ENCODE measurements at regions not wholly inside any gene's neighbourhood (a gene's known extent, or its start where the extent isn't known, plus 50 kb on each side); places are given as distances from the start of the nearest gene placed in this dataset.

DNA sequence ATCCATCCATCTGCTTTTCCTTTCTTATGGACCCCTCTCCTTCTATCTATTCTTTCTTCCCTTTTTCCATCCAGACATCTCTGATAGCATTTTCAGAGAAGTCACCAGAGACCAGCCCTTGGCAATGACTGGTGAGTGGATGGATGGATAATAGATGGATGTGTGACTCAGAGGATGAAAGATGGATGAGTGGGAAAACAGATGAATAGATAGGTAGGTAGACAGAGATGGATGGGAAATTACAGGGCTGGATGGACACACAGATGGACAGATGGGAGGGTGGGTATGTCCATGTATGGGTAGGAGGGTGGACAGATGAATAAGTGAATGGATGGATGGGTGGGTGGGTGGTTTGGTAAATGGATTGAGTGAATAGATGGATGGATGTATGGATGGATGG is 101.0 kb downstream of the LITAF start:
- Mint-ChIP-seq H3K36me3 (peaks cover 10% of the 10 kb centered on the region), H3K27me3 (ENCODE audit: low read depth in 2 of 2) (no peaks in the 10 kb centered on the region), H3K4me1 (no peaks in the 10 kb centered on the region), H3K27ac (peak overlapping the region in 1 of 2 donors; percentile 13), H3K9me3 (peaks cover 5% of the 10 kb centered on the region in 2 donors), H3K4me3 (no peak overlapping the region)
- Histone ChIP-seq H3K9me3 (ENCODE audit: control insufficient read depth, insufficient read depth, low read length) (peaks cover 8% of the 10 kb centered on the region), H3K27me3 (ENCODE audit: control insufficient read depth, insufficient read depth, low read length) (no peaks in the 10 kb centered on the region), H3K36me3 (ENCODE audit: control insufficient read depth, insufficient read depth, low read length) (peaks cover 3% of the 10 kb centered on the region), H3K4me1 (ENCODE audit: control insufficient read depth, insufficient read depth, low read length) (no peaks in the 10 kb centered on the region), H3K27ac (ENCODE audit: low read length) (no peak overlapping the region), H3K4me3 (ENCODE audit: low read length) (no peak overlapping the region)
- intact Hi-C loops (cut with micrococcal nuclease): no loop called here
- TF ChIP-seq CTCF (IDR thresholded peaks at IDR 0.05): no peak
- ATAC-seq (no peak), DNase-seq (no peak)

- no peak for TF ChIP-seq CTCF (IDR thresholded peaks at IDR 0.05)
- DNase-seq (no peak), ATAC-seq (no peak)
- Histone ChIP-seq H3K36me3 (ENCODE audit: control insufficient read depth, insufficient read depth, low read length) (peaks cover 3% of the 10 kb centered on the region), H3K4me3 (ENCODE audit: low read length) (no peak overlapping the region), H3K27ac (ENCODE audit: low read length) (no peak overlapping the region), H3K9me3 (ENCODE audit: control insufficient read depth, insufficient read depth, low read length) (peaks cover 8% of the 10 kb centered on the region), H3K4me1 (ENCODE audit: control insufficient read depth, insufficient read depth, low read length) (no peaks in the 10 kb centered on the region), H3K27me3 (ENCODE audit: control insufficient read depth, insufficient read depth, low read length) (no peaks in the 10 kb centered on the region)
- intact Hi-C loops (cut with micrococcal nuclease): no loop called here
- no peak overlapping the region for H3K4me3 Mint-ChIP-seq
- WGBS (ENCODE audit: insufficient coverage): 89% methylated on average over 1 of the region's 2 CpGs
- H3K36me3 Mint-ChIP-seq: peaks cover 10% of the 10 kb centered on the region
- no peak overlapping the region for H3K27ac Mint-ChIP-seq
- no peaks in the 10 kb centered on the region for H3K27me3 Mint-ChIP-seq (ENCODE audit: low read depth in 2 of 2)
- peaks cover 5% of the 10 kb centered on the region in 2 donors for H3K9me3 Mint-ChIP-seq
- no peaks in the 10 kb centered on the region for H3K4me1 Mint-ChIP-seq
Observed at GRCh38 chr16:11487289-11487688, 99.4 kb downstream of the LITAF start.

DNA sequence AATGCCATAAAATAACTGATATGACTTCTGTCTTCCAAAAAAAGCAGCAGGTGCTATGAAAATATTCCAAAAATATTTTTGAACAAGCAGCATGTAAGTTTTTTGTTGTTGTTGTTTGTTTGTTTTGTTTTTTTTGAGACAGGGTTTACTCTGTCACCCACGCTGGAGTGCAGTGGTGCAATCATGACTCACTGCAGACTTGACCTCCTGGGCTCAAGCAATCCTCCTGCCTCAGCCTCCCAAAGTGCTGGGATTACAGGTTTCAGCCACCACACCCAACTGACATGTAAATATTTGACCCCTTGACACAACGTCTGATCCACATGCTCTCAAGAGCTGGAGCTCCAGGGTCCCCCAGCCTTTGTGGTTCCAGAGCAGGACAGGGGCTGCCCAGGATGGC is 98.4 kb downstream of the LITAF start:
- no peak overlapping the region for H3K27ac ChIP-seq (ENCODE audit: low read length)
- 78% methylated on average over 2 of the region's 2 CpGs for WGBS (ENCODE audit: insufficient coverage)
- DNase-seq: no peak
- intact Hi-C loops (cut with micrococcal nuclease): no loop called here
- TF ChIP-seq CTCF (IDR thresholded peaks at IDR 0.05): no peak
- H3K27me3 ChIP-seq (ENCODE audit: control insufficient read depth, insufficient read depth, low read length): no peaks in the 10 kb centered on the region
- H3K4me1 ChIP-seq (ENCODE audit: control insufficient read depth, insufficient read depth, low read length): no peaks in the 10 kb centered on the region
- Mint-ChIP-seq H3K4me1 (no peaks in the 10 kb centered on the region), H3K36me3 (no peaks in the 10 kb centered on the region), H3K9me3 (peaks cover 5% of the 10 kb centered on the region in 2 donors), H3K27ac (no peak overlapping the region), H3K27me3 (ENCODE audit: low read depth in 2 of 2) (no peaks in the 10 kb centered on the region), H3K4me3 (no peak overlapping the region)
- no peak for ATAC-seq
- peaks cover 8% of the 10 kb centered on the region for H3K9me3 ChIP-seq (ENCODE audit: control insufficient read depth, insufficient read depth, low read length)
- no peak overlapping the region for H3K4me3 ChIP-seq (ENCODE audit: low read length)
- peaks cover 3% of the 10 kb centered on the region for H3K36me3 ChIP-seq (ENCODE audit: control insufficient read depth, insufficient read depth, low read length)

- 98% methylated on average over 6 of the region's 6 CpGs for WGBS (ENCODE audit: insufficient coverage)
- Histone ChIP-seq H3K27me3 (ENCODE audit: control insufficient read depth, insufficient read depth, low read length) (no peaks in the 10 kb centered on the region), H3K4me3 (ENCODE audit: low read length) (no peak overlapping the region), H3K27ac (ENCODE audit: low read length) (no peak overlapping the region), H3K9me3 (ENCODE audit: control insufficient read depth, insufficient read depth, low read length) (no peaks in the 10 kb centered on the region), H3K4me1 (ENCODE audit: control insufficient read depth, insufficient read depth, low read length) (peaks cover 20% of the 10 kb centered on the region), H3K36me3 (ENCODE audit: control insufficient read depth, insufficient read depth, low read length) (no peaks in the 10 kb centered on the region)
- peaks cover 3 to 14% of the 10 kb centered on the region in 2 donors for H3K4me1 Mint-ChIP-seq
- H3K27ac Mint-ChIP-seq: no peak overlapping the region
- intact Hi-C loops (cut with micrococcal nuclease): no loop called here
- TF ChIP-seq CTCF (IDR thresholded peaks at IDR 0.05): no peak
- H3K36me3 Mint-ChIP-seq: no peaks in the 10 kb centered on the region
- H3K4me3 Mint-ChIP-seq: no peak overlapping the region
- no peak for DNase-seq
- no peak for ATAC-seq
- no peaks in the 10 kb centered on the region for H3K9me3 Mint-ChIP-seq
- no peaks in the 10 kb centered on the region for H3K27me3 Mint-ChIP-seq (ENCODE audit: low read depth in 2 of 2)
Observed at GRCh38 chr16:11491524-11491923, 95.2 kb downstream of the LITAF start.

All from natural killer cell (primary cell).